HuH-7 (cell line): ENCODE measurements at regions not wholly inside any gene's neighbourhood (a gene's known extent, or its start where the extent isn't known, plus 50 kb on each side); places are given as distances from the start of the nearest gene placed in this dataset.
"Not testable (repeated sequence)": the region's sequence is repeated elsewhere in the genome, so short reads cannot be mapped to it uniquely, and the experiment has no call there.

Experiments
- DNase-seq: peaks from one replicate; pipeline ENCODE4 v3.0.0; 2011; ENCODE audit warnings: low spot score

GRCh38 chr18:34942276-34942675 lies 98.9 kb upstream of the MAPRE2 start:
- no peak for DNase-seq

GRCh38 chr18:34942975-34943374 lies 98.2 kb upstream of the MAPRE2 start:
- DNase-seq: no peak

- DNase-seq: no peak
Measured at GRCh38 chr18:34943587-34943986, 97.6 kb upstream of the MAPRE2 start.

GRCh38 chr18:34947711-34948125 lies 93.5 kb upstream of the MAPRE2 start:
- no peak for DNase-seq

- no peak for DNase-seq
Measured at GRCh38 chr18:34951625-34952379, 89.4 kb upstream of the MAPRE2 start.

GRCh38 chr18:34953212-34953611 lies 88.0 kb upstream of the MAPRE2 start:
- no peak for DNase-seq

- not testable (repeated sequence) for DNase-seq
Measured at GRCh38 chr18:34955494-34955893, 85.7 kb upstream of the MAPRE2 start.

- DNase-seq: no peak
Measured at GRCh38 chr18:34956663-34957062, 84.5 kb upstream of the MAPRE2 start.

GRCh38 chr18:34957119-34957863 lies 83.9 kb upstream of the MAPRE2 start:
- no peak for DNase-seq

GRCh38 chr18:34957864-34958259 lies 83.4 kb upstream of the MAPRE2 start:
- DNase-seq: no peak

- DNase-seq: no peak
Measured at GRCh38 chr18:34959211-34959829, 81.9 kb upstream of the MAPRE2 start.

- no peak for DNase-seq
Measured at GRCh38 chr18:34959989-34960388, 81.2 kb upstream of the MAPRE2 start.

GRCh38 chr18:34965108-34965507 lies 76.1 kb upstream of the MAPRE2 start:
- no peak for DNase-seq

- DNase-seq: no peak
Measured at GRCh38 chr18:34965566-34965965, 75.6 kb upstream of the MAPRE2 start.

- no peak for DNase-seq
Measured at GRCh38 chr18:34970106-34970505, 71.1 kb upstream of the MAPRE2 start.

GRCh38 chr18:34971313-34971712 lies 69.9 kb upstream of the MAPRE2 start:
- DNase-seq: no peak

GRCh38 chr18:34972765-34973414 lies 68.3 kb upstream of the MAPRE2 start:
- no peak for DNase-seq

- DNase-seq: no peak
Measured at GRCh38 chr18:34976123-34976522, 65.1 kb upstream of the MAPRE2 start.

GRCh38 chr18:34976534-34976898 lies 64.7 kb upstream of the MAPRE2 start:
- no peak for DNase-seq

GRCh38 chr18:34976899-34977837 lies 64.0 kb upstream of the MAPRE2 start:
- DNase-seq: peak; percentile 75

- peak; percentile 30 for DNase-seq
Measured at GRCh38 chr18:34977838-34978532, 63.2 kb upstream of the MAPRE2 start.
